AG09319 (cell line): ENCODE measurements at regions not wholly inside any gene's neighbourhood (a gene's known extent, or its start where the extent isn't known, plus 50 kb on each side); places are given as distances from the start of the nearest gene placed in this dataset.

ENCODE experiments used
- DNase-seq: peaks from one replicate; pipeline ENCODE4 v3.0.0-alpha.2; 2010; ENCODE audit warnings: low read depth; ENCODE audit errors: extremely low read depth
- CTCF ChIP-seq: IDR thresholded peaks from 2 replicates; pipeline ENCODE4 v1.5.1; 2011; ENCODE audit warnings: low read depth, mild to moderate bottlenecking, inconsistent platforms, low read length, moderate library complexity

GRCh38 chr4:187236209-187236890, 512.7 kb upstream of the FAT1 start:
- DNase-seq, result no peak

DNA sequence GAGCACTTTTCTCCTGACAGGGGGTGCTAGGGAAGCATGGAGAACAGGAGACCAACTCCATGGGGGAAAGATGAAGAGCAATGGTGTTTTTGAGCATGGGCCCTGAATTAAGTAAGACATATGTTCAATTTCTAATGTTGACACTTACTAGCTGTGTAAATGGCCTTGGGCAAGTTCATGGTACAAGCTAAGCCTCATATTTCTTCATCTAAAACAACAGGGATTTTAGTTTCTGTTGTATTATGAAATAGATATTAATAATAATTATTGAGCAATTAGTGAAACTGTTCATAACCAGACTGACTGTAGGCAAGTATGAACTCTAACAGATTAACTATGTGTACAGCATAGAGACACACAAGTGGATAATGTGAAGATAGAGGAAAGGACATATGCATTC, 515.0 kb upstream of the FAT1 start:
- no peak for DNase-seq
- no peak for TF ChIP-seq CTCF

More at GRCh38 chr4:187236209-187236890, 512.7 kb upstream of the FAT1 start:
- TF ChIP-seq CTCF, result no peak

GRCh38 chr4:187251896-187252295, 528.2 kb upstream of the FAT1 start:
- no peak for DNase-seq
- no peak for TF ChIP-seq CTCF

GRCh38 chr4:187256897-187257296, 533.2 kb upstream of the FAT1 start:
- DNase-seq, result no peak
- TF ChIP-seq CTCF, result no peak

- no peak for DNase-seq
- TF ChIP-seq CTCF, result no peak
Measured at GRCh38 chr4:187258651-187259401, 535.2 kb upstream of the FAT1 start.

- TF ChIP-seq CTCF, result no peak
- DNase-seq, result no peak
Measured at GRCh38 chr4:187268940-187269339, 545.3 kb upstream of the FAT1 start.

DNA sequence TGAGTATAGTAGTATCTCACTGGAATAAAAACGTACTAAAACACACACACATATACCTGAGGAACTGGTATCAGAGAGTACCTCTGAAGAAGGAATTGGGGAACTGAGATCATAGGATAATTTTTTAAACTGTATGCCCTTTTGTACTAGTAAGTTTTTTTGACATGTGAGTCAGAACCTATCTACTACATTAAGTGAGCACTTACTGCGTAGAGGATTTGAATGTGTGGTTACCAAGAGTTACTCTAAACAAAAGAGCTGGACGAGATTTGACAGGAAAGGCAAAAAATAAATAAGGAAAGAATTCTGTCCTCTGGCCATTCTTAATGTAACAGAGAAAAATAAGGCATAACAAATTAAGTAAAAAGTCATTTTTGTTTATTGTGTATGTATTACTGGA, 546.5 kb upstream of the FAT1 start:
- TF ChIP-seq CTCF, result no peak
- no peak for DNase-seq
